Panc1 (cell line): ENCODE measurements at regions not wholly inside any gene's neighbourhood (a gene's known extent, or its start where the extent isn't known, plus 50 kb on each side); places are given as distances from the start of the nearest gene placed in this dataset.

Experiments
- ATAC-seq: fragments of 200-7000 bp; cut with Tn5 transposase; 2 replicates; pipeline ENCODE4 v1.9.1; 2020; ENCODE audit warnings: mild to moderate bottlenecking, moderate library complexity
- BruUV-seq: library from RNA; stranded (reverse); fragments of 400-500 nt; replicated peaks from 2 replicates; lab custom pipeline; 2021; lab: Mats Ljungman, UMichigan
- CTCF ChIA-PET: fragments of 300-600 bp; sonication (Branson Sonifier 250); formaldehyde crosslinking; loops from one replicate; lab custom pipeline; 2022; ENCODE audit warnings: antibody characterized with exemption; lab: Charles Lee
- POLR2A ChIA-PET: fragments of 300-600 bp; sonication (Branson Sonifier 250); formaldehyde crosslinking; loops from one replicate; lab custom pipeline; 2022; ENCODE audit warnings: antibody characterized with exemption; lab: Charles Lee
- DNase-seq: peaks from one replicate; pipeline ENCODE4 v3.0.0-alpha.2; 2010; ENCODE audit warnings: low read depth, low spot score
- H3K27ac ChIP-seq: 2 replicates; pipeline ENCODE4 v1.5.1; 2011; ENCODE audit warnings: mild to moderate bottlenecking, low read length, inconsistent platforms
- H3K27me3 ChIP-seq: fragments of 200-500 bp; sonication (Bioruptor generic); 2 replicates; pipeline ENCODE4 v1.6.0; 2014; ENCODE audit warnings: low read length, inconsistent platforms; ENCODE audit not compliant: control insufficient read depth, insufficient read depth
- H3K36me3 ChIP-seq: fragments of 200-500 bp; sonication (Bioruptor generic); 2 replicates; pipeline ENCODE4 v1.5.1; 2014; ENCODE audit warnings: inconsistent platforms, mild to moderate bottlenecking, low read length, moderate library complexity; ENCODE audit not compliant: control insufficient read depth, insufficient read depth
- H3K4me1 ChIP-seq: 2 replicates; pipeline ENCODE4 v1.5.1; 2011; ENCODE audit warnings: inconsistent platforms, mild to moderate bottlenecking, low read length, moderate library complexity; ENCODE audit not compliant: control insufficient read depth, insufficient read depth
- H3K4me3 ChIP-seq, 2 experiments: 2 replicates each; pipeline ENCODE4 v1.5.1; 2011 to 2012; ENCODE audit warnings: low read depth in 2 of 2, low read length in 2 of 2, mild to moderate bottlenecking in 2 of 2, inconsistent platforms in 1 of 2, moderate library complexity in 1 of 2
- H3K9me3 ChIP-seq: fragments of 200-500 bp; sonication (Bioruptor generic); 2 replicates; pipeline ENCODE4 v1.5.1; 2014; ENCODE audit warnings: low read depth, mild to moderate bottlenecking, inconsistent platforms, low read length, moderate library complexity; ENCODE audit not compliant: control insufficient read depth, insufficient read depth
- POLR2AphosphoS5 ChIP-seq: IDR thresholded peaks from 2 replicates; pipeline ENCODE4 v1.6.1; 2012; ENCODE audit warnings: mild to moderate bottlenecking, low read depth, low read length, moderate library complexity
- SIN3A ChIP-seq: IDR thresholded peaks from 2 replicates; pipeline ENCODE4 v1.6.1; 2012; ENCODE audit warnings: low read depth, mild to moderate bottlenecking, low read length, moderate library complexity, borderline replicate concordance; ENCODE audit not compliant: insufficient read depth
- TCF7L2 ChIP-seq: IDR thresholded peaks from 2 replicates; pipeline ENCODE4 v1.6.1; 2011; ENCODE audit warnings: mild to moderate bottlenecking, low read depth, low read length, inconsistent platforms
- in situ Hi-C: cut with HindIII; loops from 2 replicates; pipeline ENCODE4 v1.10.0; 2016; ENCODE audit warnings: low sequenced_read_pairs, low pct_unique_long_range_greater_than_20kb
- intact Hi-C: fragments of 100-400 bp; cut with micrococcal nuclease; formaldehyde crosslinking; loops from one replicate; pipeline ENCODE4 v1.10.0; 2022; ENCODE audit not compliant: unreplicated experiment
- TF ChIP-seq, protein P1 (sequence below): fragments of 450-650 bp; IDR thresholded peaks from 2 replicates; pipeline ENCODE4 v1.5.1; 2017; ENCODE audit warnings: mild to moderate bottlenecking
- TF ChIP-seq, protein P2 (sequence below), 2 experiments: IDR thresholded peaks; 2 replicates each; pipeline ENCODE4 v1.6.1; 2011 to 2012; ENCODE audit warnings: low read depth in 2 of 2, control low read depth in 1 of 2, low read length in 1 of 2, mild to moderate bottlenecking in 1 of 2, moderate library complexity in 1 of 2; ENCODE audit not compliant: insufficient read depth in 1 of 2

DNA sequence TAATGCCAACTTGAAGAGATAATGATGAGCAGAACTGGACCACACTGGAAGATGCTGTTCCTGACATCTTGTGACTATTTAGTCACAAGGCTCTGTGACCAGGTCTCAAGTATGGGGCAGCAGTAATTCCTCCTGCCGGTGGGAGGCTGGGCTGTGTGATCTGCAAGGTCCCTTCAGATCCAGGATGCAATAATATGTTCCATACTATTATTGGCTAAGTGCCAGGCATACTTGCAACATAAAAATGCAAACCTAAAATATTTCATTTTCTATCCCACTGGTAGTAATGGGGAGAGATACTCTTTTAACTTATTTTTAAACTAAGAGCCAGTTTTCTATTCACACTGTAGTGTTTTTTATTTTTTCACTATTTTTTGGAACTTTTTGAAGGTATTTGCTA is 171.5 kb downstream of the CYP26A1 start:
- POLR2A ChIA-PET, result no interaction called here
- CTCF ChIA-PET, result no interaction called here
- ATAC-seq (0 out of 2 replicates have a peak, but pooled peaks have one; percentile 43), DNase-seq (no peak)
- no peaks in the 10 kb centered on the region for H3K36me3 ChIP-seq
- no peak overlapping the region for H3K27ac ChIP-seq
- H3K4me3 ChIP-seq, result no peak overlapping the region
- H3K27me3 ChIP-seq, result no peaks in the 10 kb centered on the region
- intact Hi-C loops, result no loop called here
- H3K9me3 ChIP-seq, result no peaks in the 10 kb centered on the region
- TF ChIP-seq, protein P1, sequence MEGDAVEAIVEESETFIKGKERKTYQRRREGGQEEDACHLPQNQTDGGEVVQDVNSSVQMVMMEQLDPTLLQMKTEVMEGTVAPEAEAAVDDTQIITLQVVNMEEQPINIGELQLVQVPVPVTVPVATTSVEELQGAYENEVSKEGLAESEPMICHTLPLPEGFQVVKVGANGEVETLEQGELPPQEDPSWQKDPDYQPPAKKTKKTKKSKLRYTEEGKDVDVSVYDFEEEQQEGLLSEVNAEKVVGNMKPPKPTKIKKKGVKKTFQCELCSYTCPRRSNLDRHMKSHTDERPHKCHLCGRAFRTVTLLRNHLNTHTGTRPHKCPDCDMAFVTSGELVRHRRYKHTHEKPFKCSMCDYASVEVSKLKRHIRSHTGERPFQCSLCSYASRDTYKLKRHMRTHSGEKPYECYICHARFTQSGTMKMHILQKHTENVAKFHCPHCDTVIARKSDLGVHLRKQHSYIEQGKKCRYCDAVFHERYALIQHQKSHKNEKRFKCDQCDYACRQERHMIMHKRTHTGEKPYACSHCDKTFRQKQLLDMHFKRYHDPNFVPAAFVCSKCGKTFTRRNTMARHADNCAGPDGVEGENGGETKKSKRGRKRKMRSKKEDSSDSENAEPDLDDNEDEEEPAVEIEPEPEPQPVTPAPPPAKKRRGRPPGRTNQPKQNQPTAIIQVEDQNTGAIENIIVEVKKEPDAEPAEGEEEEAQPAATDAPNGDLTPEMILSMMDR, result no peak
- TF ChIP-seq POLR2AphosphoS5 (no peak), TCF7L2 (no peak), SIN3A (no peak)
- TF ChIP-seq, protein P2, sequence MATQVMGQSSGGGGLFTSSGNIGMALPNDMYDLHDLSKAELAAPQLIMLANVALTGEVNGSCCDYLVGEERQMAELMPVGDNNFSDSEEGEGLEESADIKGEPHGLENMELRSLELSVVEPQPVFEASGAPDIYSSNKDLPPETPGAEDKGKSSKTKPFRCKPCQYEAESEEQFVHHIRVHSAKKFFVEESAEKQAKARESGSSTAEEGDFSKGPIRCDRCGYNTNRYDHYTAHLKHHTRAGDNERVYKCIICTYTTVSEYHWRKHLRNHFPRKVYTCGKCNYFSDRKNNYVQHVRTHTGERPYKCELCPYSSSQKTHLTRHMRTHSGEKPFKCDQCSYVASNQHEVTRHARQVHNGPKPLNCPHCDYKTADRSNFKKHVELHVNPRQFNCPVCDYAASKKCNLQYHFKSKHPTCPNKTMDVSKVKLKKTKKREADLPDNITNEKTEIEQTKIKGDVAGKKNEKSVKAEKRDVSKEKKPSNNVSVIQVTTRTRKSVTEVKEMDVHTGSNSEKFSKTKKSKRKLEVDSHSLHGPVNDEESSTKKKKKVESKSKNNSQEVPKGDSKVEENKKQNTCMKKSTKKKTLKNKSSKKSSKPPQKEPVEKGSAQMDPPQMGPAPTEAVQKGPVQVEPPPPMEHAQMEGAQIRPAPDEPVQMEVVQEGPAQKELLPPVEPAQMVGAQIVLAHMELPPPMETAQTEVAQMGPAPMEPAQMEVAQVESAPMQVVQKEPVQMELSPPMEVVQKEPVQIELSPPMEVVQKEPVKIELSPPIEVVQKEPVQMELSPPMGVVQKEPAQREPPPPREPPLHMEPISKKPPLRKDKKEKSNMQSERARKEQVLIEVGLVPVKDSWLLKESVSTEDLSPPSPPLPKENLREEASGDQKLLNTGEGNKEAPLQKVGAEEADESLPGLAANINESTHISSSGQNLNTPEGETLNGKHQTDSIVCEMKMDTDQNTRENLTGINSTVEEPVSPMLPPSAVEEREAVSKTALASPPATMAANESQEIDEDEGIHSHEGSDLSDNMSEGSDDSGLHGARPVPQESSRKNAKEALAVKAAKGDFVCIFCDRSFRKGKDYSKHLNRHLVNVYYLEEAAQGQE (IDR thresholded peaks at IDR 0.05; ENCODE audit: insufficient read depth in 1 of 2, low read depth in 2 of 2, low read length in 1 of 2), result no peak
- peaks cover 9% of the 10 kb centered on the region for H3K4me1 ChIP-seq
- no TSS peak for BruUV-seq
- in situ Hi-C loops, result no loop called here

DNA sequence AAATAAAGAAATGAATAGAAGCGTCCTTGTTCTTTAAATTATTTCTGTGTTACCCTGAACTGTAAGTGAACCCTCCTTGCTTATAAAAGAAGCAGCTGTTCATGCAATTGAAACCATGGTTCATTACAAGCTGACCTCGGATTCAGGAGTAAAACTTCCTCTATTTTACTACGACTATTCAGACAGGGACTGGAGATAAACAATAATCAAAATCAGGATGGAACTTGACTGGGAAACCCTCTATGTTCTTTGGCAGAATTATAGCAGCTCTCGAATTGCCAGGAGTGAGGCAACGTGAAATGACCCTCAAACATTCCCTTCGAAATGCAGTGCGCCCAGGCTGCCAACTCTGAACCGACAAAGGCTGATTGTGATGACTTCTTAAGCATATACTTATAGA is 172.1 kb downstream of the CYP26A1 start:
- no peaks in the 10 kb centered on the region for H3K36me3 ChIP-seq
- in situ Hi-C loops (no loop called here), intact Hi-C loops (no loop called here)
- CTCF ChIA-PET, result no interaction called here
- ATAC-seq, result no peak
- POLR2A ChIA-PET, result no interaction called here
- H3K9me3 ChIP-seq, result no peaks in the 10 kb centered on the region
- DNase-seq, result no peak
- H3K4me3 ChIP-seq, result no peak overlapping the region
- TF ChIP-seq, protein P2 (IDR thresholded peaks at IDR 0.05; ENCODE audit: insufficient read depth in 1 of 2, low read depth in 2 of 2, low read length in 1 of 2), result no peak
- TF ChIP-seq SIN3A, result no peak
- no peak for TF ChIP-seq POLR2AphosphoS5
- TF ChIP-seq, protein P1, result no peak
- no peak for TF ChIP-seq TCF7L2
- H3K27me3 ChIP-seq, result no peaks in the 10 kb centered on the region
- peaks cover 9% of the 10 kb centered on the region for H3K4me1 ChIP-seq
- no TSS peak for BruUV-seq
- no peak overlapping the region for H3K27ac ChIP-seq
